Lower leg skin (tissue), 4 donors: ENCODE measurements at regions not wholly inside any gene's neighbourhood (a gene's known extent, or its start where the extent isn't known, plus 50 kb on each side); places are given as distances from the start of the nearest gene placed in this dataset.

Experiments used
- DNase-seq, 2 donors: peaks; one replicate each; pipeline ENCODE4 v3.0.0-alpha.2; 2019; ENCODE audit warnings: low spot score in 2 of 2
- H3K4me3 ChIP-seq: fragments of 200-600 bp; sonication (generic); 2 replicates; pipeline ENCODE4 v1.5.1; 2017; ENCODE audit warnings: mild to moderate bottlenecking, low read depth; ENCODE audit not compliant: poor library complexity, severe bottlenecking
- POLR2A ChIP-seq, 2 donors: fragments of 450-650 bp; IDR thresholded peaks; one replicate each; pipeline ENCODE4 v1.6.1; 2016 to 2017; ENCODE audit warnings: antibody characterized with exemption in 2 of 2, mild to moderate bottlenecking in 1 of 2, moderate library complexity in 1 of 2
- WGBS, 2 donors: methylation state at CpG; one replicate each; pipeline ENCODE4 v1.1.5; 2018; 5-methylcytosine and 5-hydroxymethylcytosine counted together
- intact Hi-C: fragments of 100-400 bp; cut with DNase I; formaldehyde crosslinking; loops from one replicate; pipeline ENCODE4 v1.15.0; 2023; ENCODE audit warnings: low total_unique reads
- TF ChIP-seq, protein P1 (sequence below), 3 donors: fragments of 450-650 bp; IDR thresholded peaks; one replicate each; pipeline ENCODE4 v1.5.1; 2016; ENCODE audit warnings: antibody characterized with exemption in 3 of 3, mild to moderate bottlenecking in 3 of 3, moderate library complexity in 2 of 3

DNA sequence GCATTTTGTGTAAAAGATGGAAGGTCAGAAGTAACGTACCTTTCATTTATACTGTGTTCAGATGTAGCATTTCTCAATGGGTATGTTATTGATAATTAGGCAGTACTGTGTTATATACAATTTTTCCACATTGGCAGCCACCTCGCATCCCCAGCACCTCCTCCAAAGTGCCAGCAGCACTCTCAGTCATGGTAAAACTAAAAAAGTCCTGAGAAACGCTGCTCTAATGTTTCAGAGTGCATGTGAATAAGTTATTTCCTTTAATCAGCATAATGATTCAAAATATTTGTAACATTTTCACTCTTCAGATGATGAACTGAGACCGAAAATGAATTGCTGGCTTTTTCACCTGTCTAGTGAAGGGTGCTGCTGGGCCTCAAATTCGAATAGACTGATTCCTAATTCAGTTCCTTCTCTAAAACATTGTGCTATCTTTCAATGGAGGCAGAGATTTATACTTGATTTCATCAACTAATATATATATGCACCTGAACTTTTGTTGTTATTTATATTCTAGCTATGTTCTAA is 79.9 kb upstream of the ANKRD55 start:
- 93 to 94% methylated on average over 5 of the region's 5 CpGs for WGBS, 2 donors
- no peak overlapping the region for H3K4me3 ChIP-seq
- TF ChIP-seq, protein P1, sequence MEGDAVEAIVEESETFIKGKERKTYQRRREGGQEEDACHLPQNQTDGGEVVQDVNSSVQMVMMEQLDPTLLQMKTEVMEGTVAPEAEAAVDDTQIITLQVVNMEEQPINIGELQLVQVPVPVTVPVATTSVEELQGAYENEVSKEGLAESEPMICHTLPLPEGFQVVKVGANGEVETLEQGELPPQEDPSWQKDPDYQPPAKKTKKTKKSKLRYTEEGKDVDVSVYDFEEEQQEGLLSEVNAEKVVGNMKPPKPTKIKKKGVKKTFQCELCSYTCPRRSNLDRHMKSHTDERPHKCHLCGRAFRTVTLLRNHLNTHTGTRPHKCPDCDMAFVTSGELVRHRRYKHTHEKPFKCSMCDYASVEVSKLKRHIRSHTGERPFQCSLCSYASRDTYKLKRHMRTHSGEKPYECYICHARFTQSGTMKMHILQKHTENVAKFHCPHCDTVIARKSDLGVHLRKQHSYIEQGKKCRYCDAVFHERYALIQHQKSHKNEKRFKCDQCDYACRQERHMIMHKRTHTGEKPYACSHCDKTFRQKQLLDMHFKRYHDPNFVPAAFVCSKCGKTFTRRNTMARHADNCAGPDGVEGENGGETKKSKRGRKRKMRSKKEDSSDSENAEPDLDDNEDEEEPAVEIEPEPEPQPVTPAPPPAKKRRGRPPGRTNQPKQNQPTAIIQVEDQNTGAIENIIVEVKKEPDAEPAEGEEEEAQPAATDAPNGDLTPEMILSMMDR (IDR thresholded peaks at IDR 0.05), result no peak
- no peak for TF ChIP-seq POLR2A (IDR thresholded peaks at IDR 0.05)
- intact Hi-C loops, result no loop called here
- no peak for DNase-seq

DNA sequence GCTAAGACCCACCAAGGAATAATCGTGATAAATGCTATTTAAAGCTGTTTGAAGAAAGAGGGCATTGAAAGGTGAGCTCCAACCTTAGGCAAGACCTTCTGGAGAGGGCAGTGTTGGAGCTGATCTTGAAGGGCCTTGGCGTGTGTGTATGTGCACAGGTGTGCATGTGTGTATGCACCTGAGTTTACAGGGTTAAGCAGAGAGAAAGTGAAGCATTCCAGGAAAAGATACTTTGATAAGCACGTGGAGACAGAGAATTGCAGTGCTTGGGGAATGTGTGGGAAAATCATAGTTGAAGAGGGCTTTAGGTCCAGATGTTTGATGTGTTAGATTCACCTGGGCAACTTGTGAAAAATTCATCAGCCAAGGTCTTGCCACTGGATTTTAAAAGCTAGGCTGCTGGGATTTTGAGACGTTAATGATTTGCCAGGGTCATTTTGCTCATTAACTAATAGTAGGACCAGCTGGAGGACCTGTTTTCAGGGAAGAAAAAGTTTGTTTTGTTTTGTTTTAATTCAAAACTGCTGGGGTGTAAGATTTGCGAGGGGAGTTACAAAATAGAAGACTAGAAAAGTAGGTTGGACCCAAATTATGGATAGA is 78.3 kb upstream of the ANKRD55 start:
- H3K4me3 ChIP-seq, result no peak overlapping the region
- TF ChIP-seq POLR2A (IDR thresholded peaks at IDR 0.05), result no peak
- TF ChIP-seq, protein P1 (IDR thresholded peaks at IDR 0.05), result no peak
- DNase-seq, result no peak
- intact Hi-C loops, result no loop called here
- 58 to 64% methylated on average over 5 of the region's 5 CpGs for WGBS, 2 donors

DNA sequence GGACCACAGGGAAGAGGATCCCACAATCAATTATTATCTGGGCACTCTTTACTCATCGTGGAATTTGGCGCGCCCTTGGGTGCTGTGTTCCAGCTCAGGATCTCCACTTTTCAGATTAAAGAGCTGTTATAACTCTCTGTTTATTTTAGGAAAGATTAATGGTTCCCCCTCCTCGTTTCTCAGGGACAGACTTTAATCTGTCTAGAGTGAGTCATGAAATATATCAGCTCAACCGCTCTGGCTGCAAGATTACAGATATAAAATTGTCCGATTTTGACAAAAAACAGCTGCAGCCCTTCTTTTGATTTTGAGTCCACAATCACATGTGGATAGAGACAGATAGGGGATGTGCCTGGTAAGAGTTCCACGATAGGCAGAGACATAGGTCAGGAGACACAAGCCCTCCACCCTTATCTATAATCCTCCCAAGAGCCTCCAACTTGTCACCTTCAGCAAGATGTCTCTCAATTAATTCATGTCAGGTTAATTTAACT is 77.6 kb upstream of the ANKRD55 start:
- TF ChIP-seq, protein P1 (IDR thresholded peaks at IDR 0.05), result no peak
- TF ChIP-seq POLR2A (IDR thresholded peaks at IDR 0.05), result no peak
- H3K4me3 ChIP-seq, result no peak overlapping the region
- WGBS, 2 donors, result 41 to 48% methylated on average over 7 of the region's 7 CpGs
- intact Hi-C loops, result no loop called here
- no peak for DNase-seq

DNA sequence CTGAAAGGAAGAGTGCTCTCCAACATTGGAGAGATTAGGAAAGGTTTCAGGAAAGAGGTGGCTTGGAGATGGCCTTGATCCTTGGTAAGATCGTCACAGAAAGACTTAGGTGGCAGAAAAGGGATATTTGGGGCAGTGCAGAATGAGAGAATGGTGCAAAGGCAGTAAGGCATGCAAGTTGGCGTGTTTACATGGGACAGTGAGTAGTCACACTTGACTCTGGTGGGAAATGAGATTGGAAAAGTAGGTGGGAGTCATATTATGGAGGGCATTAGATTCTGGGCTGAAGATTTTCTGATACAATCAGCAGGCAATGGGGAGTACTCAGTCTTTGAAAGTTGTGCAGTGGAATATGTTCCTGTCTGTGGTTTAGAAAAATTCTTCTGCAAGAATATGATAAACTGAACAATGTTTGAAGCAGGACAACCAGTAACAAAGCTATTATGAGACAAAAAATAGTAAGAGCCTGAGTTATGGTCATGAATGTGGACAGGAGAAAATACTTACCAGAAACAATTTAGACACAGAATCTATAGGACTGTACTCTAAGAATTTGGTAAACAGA is 76.2 kb upstream of the ANKRD55 start:
- intact Hi-C loops, result no loop called here
- no peak overlapping the region for H3K4me3 ChIP-seq
- 86 to 91% methylated on average over 2 of the region's 2 CpGs for WGBS, 2 donors
- no peak for DNase-seq
- TF ChIP-seq, protein P1 (IDR thresholded peaks at IDR 0.05), result no peak
- TF ChIP-seq POLR2A (IDR thresholded peaks at IDR 0.05), result no peak

DNA sequence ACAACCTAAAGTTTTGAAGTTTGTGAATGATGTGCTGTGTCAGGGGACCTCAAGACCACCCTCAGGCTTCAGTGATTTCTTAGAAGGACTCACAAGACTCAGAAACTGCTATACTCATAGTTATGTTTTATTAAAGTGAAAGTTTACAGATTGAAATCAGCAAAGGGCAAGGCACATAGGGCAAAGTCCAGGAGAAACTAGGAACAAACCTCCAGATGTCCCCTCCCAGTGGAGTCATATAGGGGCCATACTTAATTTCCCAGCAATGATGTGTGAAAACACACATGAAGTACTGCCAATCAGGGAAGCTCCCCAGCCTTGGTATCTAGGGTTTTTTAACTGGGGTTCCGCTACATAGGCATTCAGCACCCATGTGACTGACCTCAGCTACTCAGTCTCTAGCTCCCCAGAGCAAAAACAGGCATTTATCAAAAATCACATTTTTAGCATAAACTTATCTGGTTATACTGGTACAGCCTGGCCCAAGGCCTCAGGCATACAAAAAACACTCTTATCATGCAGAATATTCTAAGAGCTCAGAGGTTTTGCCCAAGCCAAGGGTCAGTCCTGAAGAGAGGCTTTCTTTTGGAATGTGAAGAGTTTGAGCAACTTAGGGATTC is 74.7 kb upstream of the ANKRD55 start:
- TF ChIP-seq POLR2A (IDR thresholded peaks at IDR 0.05), result no peak
- TF ChIP-seq, protein P1 (IDR thresholded peaks at IDR 0.05), result no peak
- intact Hi-C loops, result no loop called here
- 89 to 90% methylated on average over 1 of the region's 1 CpG for WGBS, 2 donors
- no peak for DNase-seq
- no peak overlapping the region for H3K4me3 ChIP-seq
